ENCODE measurements at regions not wholly inside any gene's neighbourhood (a gene's known extent, or its start where the extent isn't known, plus 50 kb on each side); places are given as distances from the start of the nearest gene placed in this dataset.

DNA sequence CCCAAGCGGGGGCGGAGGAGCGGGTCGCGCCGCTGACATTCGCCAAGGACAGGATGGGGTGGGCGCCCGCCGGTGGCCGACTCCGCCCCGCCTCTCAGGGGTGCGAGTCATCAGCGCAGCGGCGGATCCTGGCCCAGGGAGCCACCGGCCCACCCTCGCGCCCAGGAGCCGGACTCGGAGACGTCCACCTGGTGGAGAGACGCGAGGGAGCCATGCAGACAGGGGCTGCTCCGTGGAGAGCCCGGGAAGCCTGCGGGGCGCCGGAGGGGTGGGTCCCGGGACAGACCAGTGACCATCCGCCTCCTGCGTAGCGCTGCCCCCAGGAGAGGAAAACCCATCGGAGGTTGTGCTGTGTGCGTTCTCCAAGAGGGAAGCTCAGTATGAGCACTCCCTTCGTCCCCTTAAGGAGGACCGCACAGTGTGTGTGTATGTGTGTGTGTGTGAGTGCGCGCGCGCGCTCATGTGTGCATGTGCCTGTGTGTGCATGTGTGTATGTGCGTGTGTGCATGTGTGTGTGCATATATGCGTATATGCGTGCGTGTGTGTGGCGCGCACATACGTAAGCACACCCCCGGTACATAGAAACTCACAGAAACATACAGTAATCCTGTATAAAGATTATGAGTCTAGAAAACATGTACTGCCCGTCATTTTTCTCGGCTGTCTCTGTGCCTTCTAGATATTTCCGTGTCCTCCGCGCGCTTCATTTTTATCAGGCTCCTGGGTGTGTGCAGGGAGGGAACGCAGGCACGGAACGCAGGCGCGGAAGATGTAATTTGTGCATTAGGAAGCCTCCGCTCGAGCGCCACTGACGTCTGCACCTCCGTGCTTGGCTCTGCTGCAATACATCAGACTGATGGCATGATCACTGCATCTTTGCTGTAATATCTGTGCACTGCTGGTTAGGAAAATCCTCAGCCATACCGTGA is 158.9 kb downstream of the TBXT start:
- TF ChIP-seq CTCF (IDR thresholded peaks at IDR 0.05) (no peak), SIN3A (IDR thresholded peaks at IDR 0.05; ENCODE audit: borderline replicate concordance, insufficient read depth, low read depth, low read length) (no peak), POLR2AphosphoS5 (IDR thresholded peaks at IDR 0.05; ENCODE audit: low read depth, low read length) (no peak)
- TF ChIP-seq, protein P1, sequence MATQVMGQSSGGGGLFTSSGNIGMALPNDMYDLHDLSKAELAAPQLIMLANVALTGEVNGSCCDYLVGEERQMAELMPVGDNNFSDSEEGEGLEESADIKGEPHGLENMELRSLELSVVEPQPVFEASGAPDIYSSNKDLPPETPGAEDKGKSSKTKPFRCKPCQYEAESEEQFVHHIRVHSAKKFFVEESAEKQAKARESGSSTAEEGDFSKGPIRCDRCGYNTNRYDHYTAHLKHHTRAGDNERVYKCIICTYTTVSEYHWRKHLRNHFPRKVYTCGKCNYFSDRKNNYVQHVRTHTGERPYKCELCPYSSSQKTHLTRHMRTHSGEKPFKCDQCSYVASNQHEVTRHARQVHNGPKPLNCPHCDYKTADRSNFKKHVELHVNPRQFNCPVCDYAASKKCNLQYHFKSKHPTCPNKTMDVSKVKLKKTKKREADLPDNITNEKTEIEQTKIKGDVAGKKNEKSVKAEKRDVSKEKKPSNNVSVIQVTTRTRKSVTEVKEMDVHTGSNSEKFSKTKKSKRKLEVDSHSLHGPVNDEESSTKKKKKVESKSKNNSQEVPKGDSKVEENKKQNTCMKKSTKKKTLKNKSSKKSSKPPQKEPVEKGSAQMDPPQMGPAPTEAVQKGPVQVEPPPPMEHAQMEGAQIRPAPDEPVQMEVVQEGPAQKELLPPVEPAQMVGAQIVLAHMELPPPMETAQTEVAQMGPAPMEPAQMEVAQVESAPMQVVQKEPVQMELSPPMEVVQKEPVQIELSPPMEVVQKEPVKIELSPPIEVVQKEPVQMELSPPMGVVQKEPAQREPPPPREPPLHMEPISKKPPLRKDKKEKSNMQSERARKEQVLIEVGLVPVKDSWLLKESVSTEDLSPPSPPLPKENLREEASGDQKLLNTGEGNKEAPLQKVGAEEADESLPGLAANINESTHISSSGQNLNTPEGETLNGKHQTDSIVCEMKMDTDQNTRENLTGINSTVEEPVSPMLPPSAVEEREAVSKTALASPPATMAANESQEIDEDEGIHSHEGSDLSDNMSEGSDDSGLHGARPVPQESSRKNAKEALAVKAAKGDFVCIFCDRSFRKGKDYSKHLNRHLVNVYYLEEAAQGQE (IDR thresholded peaks at IDR 0.05; ENCODE audit: insufficient read depth in 1 of 2, low read depth in 2 of 2, low read length in 1 of 2): no peak

Measured in Panc1 (cell line).